Neural cell (in vitro differentiated cells): ENCODE measurements at regions not wholly inside any gene's neighbourhood (a gene's known extent, or its start where the extent isn't known, plus 50 kb on each side); places are given as distances from the start of the nearest gene placed in this dataset.

ENCODE experiments used
- EP300 ChIP-seq: fragments of 450-650 bp; conservative IDR thresholded peaks from 2 replicates; pipeline ENCODE4 v1.6.1; 2014; ENCODE audit warnings: antibody characterized with exemption, mild to moderate bottlenecking, moderate library complexity; ENCODE audit not compliant: poor library complexity, severe bottlenecking
- EZH2 ChIP-seq: fragments of 200-600, 300-800 bp; shearing (Covaris generic), sonication (generic); IDR thresholded peaks from 2 replicates; pipeline ENCODE4 v1.6.1; 2014; ENCODE audit warnings: antibody characterized with exemption, low read length, borderline replicate concordance, mild to moderate bottlenecking; ENCODE audit not compliant: insufficient read depth, poor library complexity, severe bottlenecking
- RAD21 ChIP-seq: fragments of 450-650 bp; conservative IDR thresholded peaks from 2 replicates; pipeline ENCODE4 v1.6.1; 2014; ENCODE audit warnings: antibody characterized with exemption, mild to moderate bottlenecking, moderate library complexity
- TAF1 ChIP-seq: IDR thresholded peaks from 2 replicates; pipeline ENCODE4 v1.6.1; 2012; ENCODE audit warnings: low read depth
- TF ChIP-seq, protein P1 (sequence below): fragments of 450-650 bp; IDR thresholded peaks from 2 replicates; pipeline ENCODE4 v1.5.1; 2014; ENCODE audit warnings: antibody characterized with exemption, mild to moderate bottlenecking, moderate library complexity; ENCODE audit not compliant: poor library complexity, severe bottlenecking
- TF ChIP-seq, protein P2 (sequence below): IDR thresholded peaks from 2 replicates; pipeline ENCODE4 v1.6.1; 2012; ENCODE audit warnings: borderline replicate concordance

DNA sequence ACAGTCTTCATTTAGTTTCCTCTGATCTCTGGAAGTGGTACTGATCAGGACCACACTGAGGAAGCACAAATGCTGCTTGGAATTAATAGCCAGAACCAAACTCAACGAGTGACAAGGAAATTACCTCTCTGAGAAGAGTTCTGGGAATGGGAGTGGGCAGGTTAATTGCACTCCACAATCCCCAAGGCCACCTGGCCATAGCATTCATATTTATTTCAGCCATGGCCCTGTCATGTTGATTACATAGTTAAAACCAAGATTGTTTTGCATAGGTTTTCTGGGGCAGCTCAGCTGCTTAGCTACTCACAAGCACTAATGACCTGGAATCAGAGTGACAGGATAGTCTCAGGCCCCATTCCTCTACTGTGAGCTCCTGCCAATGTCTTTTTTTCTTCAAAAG, 230.2 kb upstream of the RIMS1 start:
- TF ChIP-seq, protein P1, sequence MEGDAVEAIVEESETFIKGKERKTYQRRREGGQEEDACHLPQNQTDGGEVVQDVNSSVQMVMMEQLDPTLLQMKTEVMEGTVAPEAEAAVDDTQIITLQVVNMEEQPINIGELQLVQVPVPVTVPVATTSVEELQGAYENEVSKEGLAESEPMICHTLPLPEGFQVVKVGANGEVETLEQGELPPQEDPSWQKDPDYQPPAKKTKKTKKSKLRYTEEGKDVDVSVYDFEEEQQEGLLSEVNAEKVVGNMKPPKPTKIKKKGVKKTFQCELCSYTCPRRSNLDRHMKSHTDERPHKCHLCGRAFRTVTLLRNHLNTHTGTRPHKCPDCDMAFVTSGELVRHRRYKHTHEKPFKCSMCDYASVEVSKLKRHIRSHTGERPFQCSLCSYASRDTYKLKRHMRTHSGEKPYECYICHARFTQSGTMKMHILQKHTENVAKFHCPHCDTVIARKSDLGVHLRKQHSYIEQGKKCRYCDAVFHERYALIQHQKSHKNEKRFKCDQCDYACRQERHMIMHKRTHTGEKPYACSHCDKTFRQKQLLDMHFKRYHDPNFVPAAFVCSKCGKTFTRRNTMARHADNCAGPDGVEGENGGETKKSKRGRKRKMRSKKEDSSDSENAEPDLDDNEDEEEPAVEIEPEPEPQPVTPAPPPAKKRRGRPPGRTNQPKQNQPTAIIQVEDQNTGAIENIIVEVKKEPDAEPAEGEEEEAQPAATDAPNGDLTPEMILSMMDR: no peak
- TF ChIP-seq, protein P2, sequence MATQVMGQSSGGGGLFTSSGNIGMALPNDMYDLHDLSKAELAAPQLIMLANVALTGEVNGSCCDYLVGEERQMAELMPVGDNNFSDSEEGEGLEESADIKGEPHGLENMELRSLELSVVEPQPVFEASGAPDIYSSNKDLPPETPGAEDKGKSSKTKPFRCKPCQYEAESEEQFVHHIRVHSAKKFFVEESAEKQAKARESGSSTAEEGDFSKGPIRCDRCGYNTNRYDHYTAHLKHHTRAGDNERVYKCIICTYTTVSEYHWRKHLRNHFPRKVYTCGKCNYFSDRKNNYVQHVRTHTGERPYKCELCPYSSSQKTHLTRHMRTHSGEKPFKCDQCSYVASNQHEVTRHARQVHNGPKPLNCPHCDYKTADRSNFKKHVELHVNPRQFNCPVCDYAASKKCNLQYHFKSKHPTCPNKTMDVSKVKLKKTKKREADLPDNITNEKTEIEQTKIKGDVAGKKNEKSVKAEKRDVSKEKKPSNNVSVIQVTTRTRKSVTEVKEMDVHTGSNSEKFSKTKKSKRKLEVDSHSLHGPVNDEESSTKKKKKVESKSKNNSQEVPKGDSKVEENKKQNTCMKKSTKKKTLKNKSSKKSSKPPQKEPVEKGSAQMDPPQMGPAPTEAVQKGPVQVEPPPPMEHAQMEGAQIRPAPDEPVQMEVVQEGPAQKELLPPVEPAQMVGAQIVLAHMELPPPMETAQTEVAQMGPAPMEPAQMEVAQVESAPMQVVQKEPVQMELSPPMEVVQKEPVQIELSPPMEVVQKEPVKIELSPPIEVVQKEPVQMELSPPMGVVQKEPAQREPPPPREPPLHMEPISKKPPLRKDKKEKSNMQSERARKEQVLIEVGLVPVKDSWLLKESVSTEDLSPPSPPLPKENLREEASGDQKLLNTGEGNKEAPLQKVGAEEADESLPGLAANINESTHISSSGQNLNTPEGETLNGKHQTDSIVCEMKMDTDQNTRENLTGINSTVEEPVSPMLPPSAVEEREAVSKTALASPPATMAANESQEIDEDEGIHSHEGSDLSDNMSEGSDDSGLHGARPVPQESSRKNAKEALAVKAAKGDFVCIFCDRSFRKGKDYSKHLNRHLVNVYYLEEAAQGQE: no peak
- TF ChIP-seq EZH2 (no peak), EP300 (no peak), RAD21 (no peak), TAF1 (no peak)
